HEK293 (cell line): ENCODE measurements at regions not wholly inside any gene's neighbourhood (a gene's known extent, or its start where the extent isn't known, plus 50 kb on each side); places are given as distances from the start of the nearest gene placed in this dataset.

ENCODE experiments used
- ZNF121 ChIP-seq: fragments of 450-650 bp; formaldehyde crosslinking; IDR thresholded peaks from 2 replicates; pipeline ENCODE4 v1.5.1; 2016; ENCODE audit warnings: missing biosample characterization, missing genetic modification characterization
- ZNF174 ChIP-seq: fragments of 450-650 bp; formaldehyde crosslinking; IDR thresholded peaks from 2 replicates; pipeline ENCODE4 v1.5.0; 2017; ENCODE audit warnings: missing biosample characterization, mild to moderate bottlenecking, missing genetic modification characterization
- ZNF548 ChIP-seq: fragments of 450-650 bp; formaldehyde crosslinking; IDR thresholded peaks from 2 replicates; pipeline ENCODE4 v1.5.1; 2016; ENCODE audit warnings: missing biosample characterization, missing genetic modification characterization
- ZNF571 ChIP-seq: fragments of 450-650 bp; formaldehyde crosslinking; IDR thresholded peaks from 2 replicates; pipeline ENCODE4 v1.5.0; 2017; ENCODE audit warnings: missing biosample characterization, missing genetic modification characterization
- ZXDB ChIP-seq: fragments of 450-650 bp; formaldehyde crosslinking; IDR thresholded peaks from 2 replicates; pipeline ENCODE4 v1.5.1; 2016; ENCODE audit warnings: missing biosample characterization, missing genetic modification characterization
- TF ChIP-seq, protein P1 (sequence below): fragments of 450-650 bp; formaldehyde crosslinking; IDR thresholded peaks from 2 replicates; pipeline ENCODE4 v1.5.1; 2016; ENCODE audit warnings: missing biosample characterization, missing genetic modification characterization
- TF ChIP-seq, protein P2 (sequence below): fragments of 450-650 bp; formaldehyde crosslinking; IDR thresholded peaks from 2 replicates; pipeline ENCODE4 v1.5.1; 2016; ENCODE audit warnings: missing biosample characterization, missing genetic modification characterization
- TF ChIP-seq, protein P3 (sequence below): fragments of 450-650 bp; formaldehyde crosslinking; IDR thresholded peaks from 2 replicates; pipeline ENCODE4 v1.5.1; 2017; ENCODE audit warnings: missing biosample characterization, missing genetic modification characterization

DNA sequence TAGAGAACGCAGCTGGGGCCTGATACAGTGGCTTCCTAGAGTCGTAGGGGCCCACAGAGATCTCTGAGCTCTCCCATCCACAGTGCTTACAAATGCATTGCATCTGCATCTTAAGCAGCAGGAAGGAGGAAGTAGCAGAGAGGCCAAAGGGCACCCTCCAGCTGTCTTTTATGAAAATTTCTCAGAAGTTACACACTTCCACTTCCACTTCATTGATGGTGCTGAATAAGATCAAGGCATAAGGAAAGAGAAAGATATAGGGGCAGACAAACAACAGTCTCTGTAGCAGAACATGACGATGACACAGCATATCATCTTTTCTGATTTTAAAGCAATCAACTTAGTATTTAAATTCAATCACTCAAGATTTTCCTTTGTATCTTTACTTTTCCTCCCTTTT, 51.6 kb upstream of the ABCC9 start:
- TF ChIP-seq, protein P1, sequence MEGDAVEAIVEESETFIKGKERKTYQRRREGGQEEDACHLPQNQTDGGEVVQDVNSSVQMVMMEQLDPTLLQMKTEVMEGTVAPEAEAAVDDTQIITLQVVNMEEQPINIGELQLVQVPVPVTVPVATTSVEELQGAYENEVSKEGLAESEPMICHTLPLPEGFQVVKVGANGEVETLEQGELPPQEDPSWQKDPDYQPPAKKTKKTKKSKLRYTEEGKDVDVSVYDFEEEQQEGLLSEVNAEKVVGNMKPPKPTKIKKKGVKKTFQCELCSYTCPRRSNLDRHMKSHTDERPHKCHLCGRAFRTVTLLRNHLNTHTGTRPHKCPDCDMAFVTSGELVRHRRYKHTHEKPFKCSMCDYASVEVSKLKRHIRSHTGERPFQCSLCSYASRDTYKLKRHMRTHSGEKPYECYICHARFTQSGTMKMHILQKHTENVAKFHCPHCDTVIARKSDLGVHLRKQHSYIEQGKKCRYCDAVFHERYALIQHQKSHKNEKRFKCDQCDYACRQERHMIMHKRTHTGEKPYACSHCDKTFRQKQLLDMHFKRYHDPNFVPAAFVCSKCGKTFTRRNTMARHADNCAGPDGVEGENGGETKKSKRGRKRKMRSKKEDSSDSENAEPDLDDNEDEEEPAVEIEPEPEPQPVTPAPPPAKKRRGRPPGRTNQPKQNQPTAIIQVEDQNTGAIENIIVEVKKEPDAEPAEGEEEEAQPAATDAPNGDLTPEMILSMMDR (tag by site-specific recombination) = no peak
- TF ChIP-seq, protein P2, sequence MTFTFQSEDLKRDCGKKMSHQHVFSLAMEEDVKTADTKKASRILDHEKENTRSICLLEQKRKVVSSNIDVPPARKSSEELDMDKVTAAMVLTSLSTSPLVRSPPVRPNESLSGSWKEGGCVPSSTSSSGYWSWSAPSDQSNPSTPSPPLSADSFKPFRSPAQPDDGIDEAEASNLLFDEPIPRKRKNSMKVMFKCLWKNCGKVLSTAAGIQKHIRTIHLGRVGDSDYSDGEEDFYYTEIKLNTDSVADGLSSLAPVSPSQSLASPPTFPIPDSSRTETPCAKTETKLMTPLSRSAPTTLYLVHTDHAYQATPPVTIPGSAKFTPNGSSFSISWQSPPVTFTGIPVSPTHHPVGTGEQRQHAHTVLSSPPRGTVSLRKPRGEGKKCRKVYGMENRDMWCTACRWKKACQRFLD (tag by site-specific recombination) = no peak
- TF ChIP-seq ZNF174 (tag by site-specific recombination) (no peak), ZNF571 (no peak), ZNF121 (tag by site-specific recombination) (no peak), ZNF548 (no peak), ZXDB (tag by site-specific recombination) (no peak)
- TF ChIP-seq, protein P3, sequence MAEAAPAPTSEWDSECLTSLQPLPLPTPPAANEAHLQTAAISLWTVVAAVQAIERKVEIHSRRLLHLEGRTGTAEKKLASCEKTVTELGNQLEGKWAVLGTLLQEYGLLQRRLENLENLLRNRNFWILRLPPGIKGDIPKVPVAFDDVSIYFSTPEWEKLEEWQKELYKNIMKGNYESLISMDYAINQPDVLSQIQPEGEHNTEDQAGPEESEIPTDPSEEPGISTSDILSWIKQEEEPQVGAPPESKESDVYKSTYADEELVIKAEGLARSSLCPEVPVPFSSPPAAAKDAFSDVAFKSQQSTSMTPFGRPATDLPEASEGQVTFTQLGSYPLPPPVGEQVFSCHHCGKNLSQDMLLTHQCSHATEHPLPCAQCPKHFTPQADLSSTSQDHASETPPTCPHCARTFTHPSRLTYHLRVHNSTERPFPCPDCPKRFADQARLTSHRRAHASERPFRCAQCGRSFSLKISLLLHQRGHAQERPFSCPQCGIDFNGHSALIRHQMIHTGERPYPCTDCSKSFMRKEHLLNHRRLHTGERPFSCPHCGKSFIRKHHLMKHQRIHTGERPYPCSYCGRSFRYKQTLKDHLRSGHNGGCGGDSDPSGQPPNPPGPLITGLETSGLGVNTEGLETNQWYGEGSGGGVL = no peak
